KOPT-K1 (cell line): ENCODE measurements at regions not wholly inside any gene's neighbourhood (a gene's known extent, or its start where the extent isn't known, plus 50 kb on each side); places are given as distances from the start of the nearest gene placed in this dataset.

Source experiments
- H3K27ac ChIP-seq: fragments of 200-600 bp; sonication (generic); 2 replicates; pipeline ENCODE4 v1.5.1; 2016; ENCODE audit warnings: antibody characterized with exemption, mild to moderate bottlenecking, low read depth, low read length; ENCODE audit not compliant: poor library complexity, severe bottlenecking
- H3K36me3 ChIP-seq: fragments of 200-600 bp; sonication (generic); 2 replicates; pipeline ENCODE4 v1.5.1; 2017; ENCODE audit warnings: antibody characterized with exemption, mild to moderate bottlenecking, low read length, moderate library complexity; ENCODE audit not compliant: insufficient read depth
- H3K9me3 ChIP-seq: fragments of 200-600 bp; sonication (generic); 2 replicates; pipeline ENCODE4 v1.5.1; 2017; ENCODE audit warnings: antibody characterized with exemption, low read length, mild to moderate bottlenecking; ENCODE audit not compliant: insufficient read depth, poor library complexity, severe bottlenecking

GRCh38 chr13:63337041-63337440 is 1921.4 kb upstream of the PCDH20 start:
- Histone ChIP-seq H3K9me3 (no peaks in the 10 kb centered on the region), H3K27ac (no peak overlapping the region)

GRCh38 chr13:63336549-63336948 is 1920.9 kb upstream of the PCDH20 start:
- no peaks in the 10 kb centered on the region for H3K9me3 ChIP-seq
- no peak overlapping the region for H3K27ac ChIP-seq
- H3K36me3 ChIP-seq = no peaks in the 10 kb centered on the region

More at GRCh38 chr13:63337041-63337440, 1921.4 kb upstream of the PCDH20 start:
- no peaks in the 10 kb centered on the region for H3K36me3 ChIP-seq

GRCh38 chr13:63327584-63327983 is 1911.9 kb upstream of the PCDH20 start:
- Histone ChIP-seq H3K27ac (no peak overlapping the region), H3K36me3 (no peaks in the 10 kb centered on the region), H3K9me3 (no peaks in the 10 kb centered on the region)

GRCh38 chr13:63323441-63323840 is 1907.8 kb upstream of the PCDH20 start:
- H3K9me3 ChIP-seq = no peaks in the 10 kb centered on the region
- H3K36me3 ChIP-seq = no peaks in the 10 kb centered on the region
- no peak overlapping the region for H3K27ac ChIP-seq

- Histone ChIP-seq H3K9me3 (no peaks in the 10 kb centered on the region), H3K36me3 (no peaks in the 10 kb centered on the region), H3K27ac (no peak overlapping the region)
Observed at GRCh38 chr13:63311587-63311986, 1895.9 kb upstream of the PCDH20 start.

- Histone ChIP-seq H3K36me3 (no peaks in the 10 kb centered on the region), H3K9me3 (no peaks in the 10 kb centered on the region), H3K27ac (no peak overlapping the region)
Observed at GRCh38 chr13:63308549-63309165, 1893.0 kb upstream of the PCDH20 start.

GRCh38 chr13:63307228-63307627 is 1891.6 kb upstream of the PCDH20 start:
- H3K9me3 ChIP-seq = no peaks in the 10 kb centered on the region

GRCh38 chr13:63305641-63306133 is 1890.0 kb upstream of the PCDH20 start:
- Histone ChIP-seq H3K27ac (no peak overlapping the region), H3K36me3 (no peaks in the 10 kb centered on the region), H3K9me3 (no peaks in the 10 kb centered on the region)

More at GRCh38 chr13:63307228-63307627, 1891.6 kb upstream of the PCDH20 start:
- no peak overlapping the region for H3K27ac ChIP-seq
- no peaks in the 10 kb centered on the region for H3K36me3 ChIP-seq

GRCh38 chr13:63304497-63304896 is 1888.8 kb upstream of the PCDH20 start:
- no peaks in the 10 kb centered on the region for H3K36me3 ChIP-seq
- no peak overlapping the region for H3K27ac ChIP-seq
- H3K9me3 ChIP-seq = no peaks in the 10 kb centered on the region

- Histone ChIP-seq H3K36me3 (no peaks in the 10 kb centered on the region), H3K27ac (no peak overlapping the region), H3K9me3 (no peaks in the 10 kb centered on the region)
Observed at GRCh38 chr13:63299866-63300394, 1884.3 kb upstream of the PCDH20 start.

- H3K27ac ChIP-seq = no peak overlapping the region
- no peaks in the 10 kb centered on the region for H3K9me3 ChIP-seq
- no peaks in the 10 kb centered on the region for H3K36me3 ChIP-seq
Observed at GRCh38 chr13:63297163-63297562, 1881.5 kb upstream of the PCDH20 start.

- Histone ChIP-seq H3K36me3 (no peaks in the 10 kb centered on the region), H3K9me3 (no peaks in the 10 kb centered on the region), H3K27ac (no peak overlapping the region)
Observed at GRCh38 chr13:63291701-63292100, 1876.1 kb upstream of the PCDH20 start.

- H3K36me3 ChIP-seq = no peaks in the 10 kb centered on the region
- H3K9me3 ChIP-seq = no peaks in the 10 kb centered on the region
- no peak overlapping the region for H3K27ac ChIP-seq
Observed at GRCh38 chr13:63288576-63288975, 1872.9 kb upstream of the PCDH20 start.

GRCh38 chr13:63287926-63288325 is 1872.3 kb upstream of the PCDH20 start:
- no peak overlapping the region for H3K27ac ChIP-seq
- no peaks in the 10 kb centered on the region for H3K36me3 ChIP-seq
- H3K9me3 ChIP-seq = no peaks in the 10 kb centered on the region

GRCh38 chr13:63285426-63285825 is 1869.8 kb upstream of the PCDH20 start:
- no peak overlapping the region for H3K27ac ChIP-seq
- no peaks in the 10 kb centered on the region for H3K36me3 ChIP-seq
- H3K9me3 ChIP-seq = no peaks in the 10 kb centered on the region

GRCh38 chr13:63279136-63279535 is 1863.5 kb upstream of the PCDH20 start:
- H3K27ac ChIP-seq = no peak overlapping the region
- H3K9me3 ChIP-seq = no peaks in the 10 kb centered on the region
- no peaks in the 10 kb centered on the region for H3K36me3 ChIP-seq
